ENCODE measurements at regions not wholly inside any gene's neighbourhood (a gene's known extent, or its start where the extent isn't known, plus 50 kb on each side); places are given as distances from the start of the nearest gene placed in this dataset.

DNA sequence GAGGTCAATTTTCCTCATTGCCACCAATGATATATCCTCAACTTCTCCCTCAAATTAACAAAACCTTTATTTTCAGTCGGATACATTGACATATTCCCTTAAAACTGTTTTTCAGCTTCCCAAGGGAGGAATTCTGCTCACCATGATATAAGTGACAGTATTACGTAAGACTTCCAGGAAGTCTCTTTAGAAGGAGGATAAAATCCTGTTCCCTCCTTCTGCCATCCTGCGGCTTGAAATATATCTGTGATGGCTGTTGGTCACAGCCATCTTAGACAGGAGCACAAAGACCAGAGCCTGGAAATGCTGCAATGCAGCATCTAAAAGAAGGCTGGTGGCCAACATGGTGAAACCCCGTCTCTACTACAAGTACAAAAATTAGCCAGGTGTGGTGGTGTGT lies 270.4 kb downstream of the GPATCH2 start:
- no peak for TF ChIP-seq POLR2A (IDR thresholded peaks at IDR 0.05; ENCODE audit: low read length)
- TF ChIP-seq GATA1 (IDR thresholded peaks at IDR 0.05; ENCODE audit: low read depth, low read length): no peak
